CD4-positive, alpha-beta T cell treated with Interleukin-17A for 1 hour (primary cell): ENCODE measurements at regions not wholly inside any gene's neighbourhood (a gene's known extent, or its start where the extent isn't known, plus 50 kb on each side); places are given as distances from the start of the nearest gene placed in this dataset.
"Not testable (repeated sequence)": the region's sequence is repeated elsewhere in the genome, so short reads cannot be mapped to it uniquely, and the experiment has no call there.

Experiments
- DNase-seq: peaks from one replicate; pipeline ENCODE4 v3.0.0-alpha.2; 2020

- DNase-seq = no peak
These were observed 412.5 kb upstream of the ADAMTS5 start for GRCh38 chr21:27379354-27379753.

- no peak for DNase-seq
These were observed 405.5 kb upstream of the ADAMTS5 start for GRCh38 chr21:27372381-27372780.

DNA sequence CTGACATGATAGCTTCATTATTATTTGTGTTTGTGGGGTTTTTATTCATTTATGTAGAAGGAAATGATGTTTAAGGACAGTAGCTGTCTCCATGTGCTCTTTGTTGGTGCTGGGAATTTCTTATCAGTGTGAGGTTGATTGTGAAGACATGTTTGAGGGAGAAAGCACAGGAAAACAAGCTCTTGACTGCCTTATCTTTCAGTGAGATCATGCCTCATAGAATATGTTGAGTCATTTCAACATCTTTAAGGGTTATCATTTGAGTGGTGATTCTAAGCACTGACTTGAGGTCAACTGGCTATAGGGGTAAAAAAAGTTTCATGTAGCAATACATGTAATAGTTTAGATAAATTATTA, 405.1 kb upstream of the ADAMTS5 start:
- no peak for DNase-seq

- no peak for DNase-seq
These were observed 404.5 kb upstream of the ADAMTS5 start for GRCh38 chr21:27371115-27371974.

DNA sequence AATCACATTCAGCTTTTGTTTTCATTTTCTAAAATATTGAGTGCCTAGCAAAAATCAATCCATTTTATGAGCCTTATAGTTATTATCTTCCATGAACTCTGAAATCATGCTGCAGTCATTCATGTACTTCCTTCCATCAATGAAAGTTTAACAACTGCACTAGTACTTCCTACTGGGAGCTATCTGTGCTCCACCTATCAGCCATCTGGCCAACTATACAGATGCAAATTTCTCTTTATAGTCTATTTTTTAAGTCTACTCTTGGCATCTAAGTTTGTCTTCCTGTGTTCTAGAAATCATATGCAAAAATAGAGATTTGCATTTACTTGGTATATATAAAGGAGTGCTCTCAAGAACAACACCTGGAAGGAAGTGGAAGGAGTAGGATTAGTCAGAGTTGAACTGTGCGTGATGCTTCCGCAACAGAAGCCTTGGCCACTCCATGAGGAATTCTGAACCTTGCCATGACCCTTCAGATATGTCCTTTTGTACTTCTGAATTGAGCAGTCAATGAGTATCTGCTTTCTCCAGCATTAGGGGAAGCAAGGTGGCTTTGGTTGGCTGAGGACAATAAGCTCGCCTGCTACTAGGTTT, 403.2 kb upstream of the ADAMTS5 start:
- no peak for DNase-seq

DNA sequence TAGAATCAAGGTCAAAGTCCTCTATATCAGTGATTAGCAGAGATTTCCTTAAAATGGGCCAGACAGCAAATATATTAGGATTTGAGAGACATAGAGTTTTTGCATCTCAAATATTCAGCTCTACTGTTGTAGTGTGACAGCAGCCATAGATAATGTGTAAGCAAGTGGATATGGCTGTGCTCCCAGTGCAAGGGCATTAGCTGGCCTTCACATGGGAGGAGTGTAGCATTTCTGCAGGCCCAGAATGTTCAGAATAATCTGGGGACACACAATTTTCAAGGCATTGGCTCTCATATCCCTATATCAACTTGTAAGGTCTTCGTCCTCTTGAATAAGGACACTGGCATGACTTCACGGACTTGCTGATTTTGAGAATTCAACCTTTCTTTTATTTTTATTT, 402.3 kb upstream of the ADAMTS5 start:
- DNase-seq = no peak

DNA sequence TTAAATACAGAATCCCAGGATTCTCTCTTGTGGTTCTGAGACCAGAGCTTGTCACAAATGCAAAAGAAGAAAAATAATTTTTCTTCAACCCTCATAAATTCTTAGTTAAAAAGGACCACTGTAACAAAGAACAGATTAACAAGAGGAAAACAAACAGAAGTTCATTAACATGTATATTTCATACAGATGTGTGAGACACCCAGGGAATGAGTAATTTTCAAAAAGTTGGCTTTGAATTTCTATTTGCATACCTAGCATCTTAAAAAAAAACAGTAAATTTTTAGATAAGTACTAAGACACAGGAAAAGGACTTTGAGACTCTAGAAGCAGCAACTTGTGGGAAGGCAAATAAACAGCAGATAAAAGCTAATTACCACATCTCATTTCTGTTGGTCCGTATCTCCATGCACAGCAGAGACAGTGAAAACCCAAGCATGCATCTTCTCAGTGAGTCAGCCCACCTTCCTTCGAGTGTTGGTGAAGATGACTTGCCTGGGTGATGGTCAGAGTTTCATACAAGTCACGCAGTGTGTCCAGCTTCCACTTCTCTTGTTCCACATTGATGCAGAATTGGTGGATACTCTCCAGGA, 399.9 kb upstream of the ADAMTS5 start:
- DNase-seq = no peak

DNA sequence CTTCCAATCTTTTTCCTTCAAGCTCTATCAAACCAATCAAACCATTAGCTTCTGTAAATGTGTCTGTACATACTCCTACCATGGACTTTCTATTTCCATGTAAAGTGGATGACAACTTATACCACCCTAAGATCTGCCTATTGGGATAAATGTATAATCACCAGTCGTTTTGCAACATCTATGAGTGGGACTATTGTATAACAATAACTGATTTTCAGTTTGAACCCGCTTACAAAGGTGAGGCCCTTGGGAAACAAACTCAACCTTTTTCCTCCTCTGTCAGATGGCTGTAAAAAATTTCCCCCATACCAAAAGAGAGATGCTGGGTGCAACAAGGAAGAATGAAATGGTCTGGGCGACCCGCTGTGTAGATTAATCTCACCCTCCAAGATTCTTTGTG, 399.1 kb upstream of the ADAMTS5 start:
- no peak for DNase-seq

- no peak for DNase-seq
These were observed 398.5 kb upstream of the ADAMTS5 start for GRCh38 chr21:27365394-27365793.

- DNase-seq = no peak
These were observed 397.0 kb upstream of the ADAMTS5 start for GRCh38 chr21:27363719-27364477.

- DNase-seq = no peak
These were observed 395.4 kb upstream of the ADAMTS5 start for GRCh38 chr21:27362249-27362648.

- no peak for DNase-seq
These were observed 392.3 kb upstream of the ADAMTS5 start for GRCh38 chr21:27359141-27359540.

GRCh38 chr21:27352885-27353284, 386.0 kb upstream of the ADAMTS5 start:
- no peak for DNase-seq

GRCh38 chr21:27346041-27346448, 379.2 kb upstream of the ADAMTS5 start:
- no peak for DNase-seq

GRCh38 chr21:27339902-27340301, 373.0 kb upstream of the ADAMTS5 start:
- DNase-seq = no peak

- not testable (repeated sequence) for DNase-seq
These were observed 371.1 kb upstream of the ADAMTS5 start for GRCh38 chr21:27338007-27338406.

DNA sequence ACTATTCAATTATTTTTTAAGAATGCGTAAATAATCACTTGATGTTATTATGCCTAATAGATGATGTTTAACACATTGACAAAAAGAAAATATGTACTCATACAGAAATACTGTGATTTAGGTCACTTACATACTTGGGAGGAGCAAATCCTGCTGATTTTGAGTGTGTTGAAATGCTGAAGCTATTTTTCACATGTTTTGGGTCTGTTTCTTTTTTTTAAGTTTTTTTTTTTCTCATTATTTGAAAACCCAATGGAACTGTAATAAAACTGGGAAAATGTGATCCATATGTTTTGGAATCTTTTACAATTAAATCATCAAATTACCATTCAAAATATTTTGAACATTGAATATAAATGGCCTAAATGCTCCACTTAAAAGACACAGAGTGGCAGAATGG, 366.2 kb upstream of the ADAMTS5 start:
- no peak for DNase-seq

DNA sequence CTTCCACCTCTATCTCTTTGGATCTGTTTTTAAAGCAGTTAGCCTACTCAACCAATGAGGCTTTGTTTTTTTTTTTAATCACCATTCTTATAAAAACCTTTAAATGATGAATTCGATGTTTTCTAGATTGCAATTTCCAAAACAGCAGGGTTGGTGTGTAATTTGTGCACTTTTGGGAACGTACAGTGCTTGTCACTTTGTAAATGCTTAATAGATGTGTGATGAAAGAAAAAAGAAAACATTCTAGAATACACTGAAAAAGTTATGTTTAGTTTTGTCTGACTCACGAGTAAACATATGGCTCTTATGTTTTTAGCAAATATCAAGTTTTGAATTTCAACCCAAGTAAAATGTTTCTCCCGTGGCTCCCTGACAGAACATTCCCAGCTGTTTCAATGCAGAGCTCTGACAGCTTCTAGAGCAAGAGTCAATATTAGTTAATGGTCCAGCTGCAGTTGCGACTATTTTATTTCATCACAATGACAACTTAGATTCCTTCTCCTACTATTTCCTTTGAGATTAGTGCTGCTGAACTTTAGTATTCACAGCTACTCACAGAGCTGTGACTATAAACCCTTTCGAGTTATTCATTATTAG, 362.5 kb upstream of the ADAMTS5 start:
- no peak for DNase-seq

DNA sequence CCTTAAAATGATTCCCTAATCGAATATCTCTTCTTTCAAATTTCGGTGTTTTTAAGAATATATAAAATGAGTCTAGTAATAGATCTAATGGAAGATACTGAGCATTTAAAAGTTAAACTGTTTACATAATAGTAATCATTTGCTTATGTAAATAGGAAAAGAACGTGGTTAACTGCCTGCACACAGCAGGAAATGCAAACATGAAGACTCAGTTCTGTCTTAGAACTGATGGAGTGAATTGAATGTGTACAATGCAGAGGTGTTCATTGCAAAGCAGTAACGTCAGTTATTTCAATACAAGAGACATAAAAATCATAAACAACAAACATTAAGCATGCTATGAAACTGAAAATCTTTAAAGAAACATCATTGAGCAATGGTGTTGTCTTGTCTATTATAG, 359.4 kb upstream of the ADAMTS5 start:
- DNase-seq = no peak

DNA sequence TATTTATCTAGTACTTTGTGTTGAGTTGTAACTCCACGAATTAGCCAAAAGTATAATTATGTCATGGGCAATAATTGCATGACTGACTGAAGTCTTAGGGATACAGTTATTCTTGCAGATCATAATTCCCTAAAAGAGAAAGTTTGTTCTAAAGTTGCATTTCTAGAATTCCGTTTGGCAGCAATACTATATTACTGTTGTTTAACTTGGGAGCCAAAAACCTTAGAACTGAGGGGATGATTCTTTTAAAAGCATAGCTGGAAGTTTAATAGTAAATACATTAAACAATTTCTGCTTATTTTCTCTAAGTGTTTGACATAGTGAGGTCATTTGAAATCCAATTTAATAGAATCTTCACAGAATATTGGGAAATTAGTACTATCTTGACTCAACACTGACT, 356.4 kb upstream of the ADAMTS5 start:
- DNase-seq = no peak

DNA sequence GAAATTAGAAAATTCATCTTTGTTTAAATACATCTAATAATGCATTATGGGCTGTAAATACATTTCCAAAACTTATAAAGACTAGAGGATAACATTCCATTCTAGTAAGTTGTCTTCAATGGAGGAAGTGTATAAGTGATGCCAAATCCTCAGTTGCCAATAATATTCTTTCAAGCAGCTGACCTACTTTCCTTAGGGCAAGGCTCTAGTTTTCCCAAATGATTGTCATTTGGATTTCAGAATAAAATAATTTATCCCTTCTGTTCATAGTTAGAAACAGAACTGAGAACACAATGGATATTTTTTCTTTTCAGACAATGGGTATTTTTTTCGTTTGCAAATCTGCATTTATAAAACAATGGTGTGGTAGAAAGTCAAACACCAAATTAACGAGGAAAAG, 354.9 kb upstream of the ADAMTS5 start:
- no peak for DNase-seq

DNA sequence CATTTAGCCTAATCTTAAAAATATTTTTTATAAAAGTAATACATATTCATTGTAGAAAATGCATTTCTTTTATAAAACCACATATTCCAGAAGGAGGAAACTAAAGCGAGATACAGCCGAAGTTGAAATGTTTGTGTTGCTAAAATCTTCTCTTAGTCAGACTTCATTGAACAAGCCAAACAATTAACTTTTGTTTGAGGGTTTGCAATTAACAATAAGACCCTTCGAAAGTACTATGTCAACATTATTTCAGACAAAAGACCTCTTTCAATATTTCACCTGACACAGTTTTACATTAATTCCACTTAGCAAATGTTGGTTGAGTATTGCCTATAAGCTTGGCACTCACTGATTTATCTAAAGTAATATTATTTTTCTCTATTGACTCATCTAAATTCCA, 354.0 kb upstream of the ADAMTS5 start:
- no peak for DNase-seq

- DNase-seq = not testable (repeated sequence)
These were observed 350.7 kb upstream of the ADAMTS5 start for GRCh38 chr21:27317601-27318000.
